H1 (cell line): ENCODE measurements at regions not wholly inside any gene's neighbourhood (a gene's known extent, or its start where the extent isn't known, plus 50 kb on each side); places are given as distances from the start of the nearest gene placed in this dataset.

Experiments used
- CTCF ChIA-PET: fragments of 300-600 bp; sonication (Branson Sonifier 250); formaldehyde crosslinking; loops from one replicate; lab custom pipeline; 2021; ENCODE audit not compliant: partially characterized antibody; lab: Charles Lee
- POLR2A ChIA-PET: fragments of 300-600 bp; sonication (Branson Sonifier 250); formaldehyde crosslinking; loops from one replicate; lab custom pipeline; 2021; ENCODE audit warnings: inconsistent platforms; ENCODE audit not compliant: partially characterized antibody; lab: Charles Lee
- DNase-seq, 2 experiments: peaks; one replicate each; pipeline versions ENCODE4 v3.0.0 to v3.0.0-alpha.2; 2010 to 2022; ENCODE audit warnings: low spot score in 2 of 2, low read depth in 1 of 2, mixed read lengths in 1 of 2
- FAIRE-seq: peaks from 2 replicates; lab custom pipeline; 2011; peaks lifted over from hg19 to GRCh38; lab: Jason Lieb, UNC
- H2AFZ ChIP-seq: 2 replicates; pipeline ENCODE4 v1.8.1; 2012; ENCODE audit warnings: low read length, inconsistent platforms
- H2AK5ac ChIP-seq: 2 replicates; pipeline ENCODE4 v1.6.1; 2013; ENCODE audit warnings: low read depth, low read length
- H2BK120ac ChIP-seq: replicated peaks from 2 replicates; pipeline ENCODE3; 2013; ENCODE audit warnings: low read depth, low read length, inconsistent platforms
- H2BK12ac ChIP-seq: 2 replicates; pipeline ENCODE4 v1.6.1; 2013; ENCODE audit warnings: low read depth, low read length
- H2BK15ac ChIP-seq: 2 replicates; pipeline ENCODE4 v1.6.1; 2013; ENCODE audit warnings: low read length
- H2BK20ac ChIP-seq: 2 replicates; pipeline ENCODE4 v1.6.1; 2013; ENCODE audit warnings: low read length
- H2BK5ac ChIP-seq: 2 replicates; pipeline ENCODE4 v1.6.1; 2013; ENCODE audit warnings: low read depth, low read length
- H3K14ac ChIP-seq: 2 replicates; pipeline ENCODE4 v1.6.1; 2013; ENCODE audit warnings: inconsistent platforms; ENCODE audit not compliant: insufficient read length
- H3K18ac ChIP-seq: 2 replicates; pipeline ENCODE4 v1.6.1; 2013; ENCODE audit warnings: low read length; ENCODE audit errors: extremely low read depth
- H3K23ac ChIP-seq: 2 replicates; pipeline ENCODE4 v1.6.1; 2013; ENCODE audit warnings: inconsistent platforms; ENCODE audit not compliant: insufficient read length
- H3K23me2 ChIP-seq: 2 replicates; pipeline ENCODE4 v1.6.1; 2013; ENCODE audit warnings: low read depth, low read length
- H3K27ac ChIP-seq: 2 replicates; pipeline ENCODE4 v1.6.1; 2011; ENCODE audit warnings: low read depth, low read length, inconsistent platforms
- H3K27me3 ChIP-seq, 4 experiments: replicated peaks in 1 of 4; 1 replicate in 1 of 4; 2 replicates in 3 of 4; pipeline versions ENCODE4 v1.6.1 to v1.8.1; 2011 to 2013; ENCODE audit warnings: low read length in 3 of 4, mild to moderate bottlenecking in 3 of 4, inconsistent platforms in 2 of 4, mixed read lengths in 2 of 4, moderate library complexity in 1 of 4; ENCODE audit not compliant: control insufficient read depth in 3 of 4, insufficient read depth in 3 of 4; ENCODE audit errors: extremely low read depth in 1 of 4
- H3K36me3 ChIP-seq, 4 experiments: 2 replicates each; pipeline versions ENCODE4 v1.6.1 to v1.8.1; 2011 to 2013; ENCODE audit warnings: mild to moderate bottlenecking in 4 of 4, low read length in 3 of 4, moderate library complexity in 2 of 4, control low read depth in 1 of 4, inconsistent platforms in 1 of 4; ENCODE audit not compliant: insufficient read depth in 4 of 4, control insufficient read depth in 2 of 4
- H3K4ac ChIP-seq: replicated peaks from 2 replicates; pipeline ENCODE3; 2013; ENCODE audit warnings: low read length, low read depth, mixed read lengths, inconsistent platforms; ENCODE audit not compliant: insufficient read length
- H3K4me1 ChIP-seq, 4 experiments: replicated peaks in 1 of 4; 1 replicate in 1 of 4; 2 replicates in 3 of 4; pipeline versions ENCODE4 v1.6.1 to v1.8.1; 2011 to 2013; ENCODE audit warnings: low read length in 3 of 4, inconsistent platforms in 2 of 4, mixed read lengths in 1 of 4; ENCODE audit not compliant: insufficient read depth in 4 of 4, control insufficient read depth in 3 of 4
- H3K4me2 ChIP-seq, 2 experiments: 2 replicates each; pipeline versions ENCODE4 v1.6.1 to v1.8.1; 2011 to 2013; ENCODE audit warnings: low read depth in 2 of 2, low read length in 2 of 2, control low read depth in 1 of 2, inconsistent platforms in 1 of 2, mild to moderate bottlenecking in 1 of 2; ENCODE audit not compliant: insufficient read depth in 1 of 2
- H3K4me3 ChIP-seq, 4 experiments: fragments of 200-600, 300-600 bp in 1 of 4; sonication (generic), shearing (Covaris generic), sonication (Bioruptor Twin) in 1 of 4; 2 replicates each; pipeline versions ENCODE4 v1.5.1 to v1.8.1; 2011 to 2016; ENCODE audit warnings: low read length in 4 of 4, low read depth in 3 of 4, control low read depth in 2 of 4, inconsistent platforms in 2 of 4, mild to moderate bottlenecking in 2 of 4, mixed read lengths in 1 of 4, moderate library complexity in 1 of 4; ENCODE audit not compliant: insufficient read depth in 2 of 4; ENCODE audit errors: extremely low read depth in 1 of 4
- H3K56ac ChIP-seq: replicated peaks from 2 replicates; pipeline ENCODE3; 2013; ENCODE audit warnings: low read depth, mild to moderate bottlenecking, mixed read lengths, low read length, inconsistent platforms; ENCODE audit not compliant: insufficient read length
- H3K79me1 ChIP-seq: 2 replicates; pipeline ENCODE4 v1.6.1; 2013; ENCODE audit warnings: low read depth, low read length, control low read depth
- H3K79me2 ChIP-seq, 2 experiments: 2 replicates each; pipeline versions ENCODE4 v1.6.1 to v1.8.1; 2012 to 2013; ENCODE audit warnings: low read length in 2 of 2, mild to moderate bottlenecking in 2 of 2, inconsistent platforms in 1 of 2; ENCODE audit not compliant: insufficient read depth in 2 of 2, control insufficient read depth in 1 of 2
- H3K9ac ChIP-seq, 4 experiments: replicated peaks in 1 of 4; 1 replicate in 1 of 4; 2 replicates in 3 of 4; pipeline versions ENCODE4 v1.6.1 to v1.8.1; 2011 to 2013; ENCODE audit warnings: low read depth in 3 of 4, low read length in 3 of 4, control low read depth in 2 of 4, mild to moderate bottlenecking in 2 of 4, moderate library complexity in 2 of 4, inconsistent platforms in 1 of 4; ENCODE audit errors: extremely low read depth in 1 of 4
- H3K9me3 ChIP-seq, 2 experiments: 2 replicates each; pipeline versions ENCODE4 v1.6.1 to v1.8.1; 2012 to 2013; ENCODE audit warnings: mild to moderate bottlenecking in 2 of 2, moderate library complexity in 2 of 2, control low read depth in 1 of 2, inconsistent platforms in 1 of 2, low read depth in 1 of 2, low read length in 1 of 2, mixed read lengths in 1 of 2; ENCODE audit not compliant: insufficient read depth in 2 of 2
- H4K20me1 ChIP-seq, 2 experiments: replicated peaks in 1 of 2; 2 replicates each; pipeline versions ENCODE3 to v1.8.1; 2011 to 2013; ENCODE audit warnings: inconsistent platforms in 2 of 2, low read length in 2 of 2, mild to moderate bottlenecking in 1 of 2; ENCODE audit not compliant: insufficient read depth in 2 of 2, control insufficient read depth in 1 of 2
- H4K5ac ChIP-seq: 2 replicates; pipeline ENCODE4 v1.6.1; 2013; ENCODE audit warnings: low read length, low read depth, mixed read lengths, inconsistent platforms; ENCODE audit not compliant: insufficient read length
- H4K8ac ChIP-seq: 2 replicates; pipeline ENCODE4 v1.8.0; 2013; ENCODE audit warnings: mild to moderate bottlenecking, moderate library complexity, low read length, inconsistent platforms; ENCODE audit not compliant: insufficient read depth; ENCODE audit errors: extremely low read depth
- H4K91ac ChIP-seq: replicated peaks from 2 replicates; pipeline ENCODE3; 2013; ENCODE audit warnings: low read length, mixed read lengths, inconsistent platforms; ENCODE audit not compliant: insufficient read length
- CEBPB ChIP-seq: IDR thresholded peaks from 2 replicates; pipeline ENCODE4 v1.6.1; 2012; ENCODE audit warnings: low read depth, low read length
- E2F6 ChIP-seq: IDR thresholded peaks from 2 replicates; pipeline ENCODE4 v1.6.1; 2012; ENCODE audit warnings: inconsistent platforms
- HDAC2 ChIP-seq, 2 experiments: fragments of 300-600 bp in 1 of 2; sonication (generic) in 1 of 2; IDR thresholded peaks; 2 replicates each; pipeline ENCODE4 v1.6.1; 2011 to 2012; ENCODE audit warnings: low read depth in 2 of 2, low read length in 2 of 2, mild to moderate bottlenecking in 2 of 2, moderate library complexity in 2 of 2, borderline replicate concordance in 1 of 2, inconsistent platforms in 1 of 2
- KDM4A ChIP-seq: IDR thresholded peaks from one replicate; pipeline ENCODE4 v1.7.1; 2012; ENCODE audit warnings: low read depth, mild to moderate bottlenecking, moderate library complexity, low read length, inconsistent platforms; ENCODE audit not compliant: severe bottlenecking
- MAFK ChIP-seq: IDR thresholded peaks from 2 replicates; pipeline ENCODE4 v1.6.1; 2012; ENCODE audit warnings: low read depth, mild to moderate bottlenecking, improper control_type of control experiment, low read length
- POLR2A ChIP-seq, 2 experiments: IDR thresholded peaks; 1 replicate in 1 of 2; 2 replicates in 1 of 2; pipeline ENCODE4 v1.6.1; 2011; ENCODE audit warnings: low read depth in 2 of 2, low read length in 2 of 2, mild to moderate bottlenecking in 2 of 2; ENCODE audit errors: control extremely low read depth in 1 of 2
- POLR2AphosphoS5 ChIP-seq: IDR thresholded peaks from 2 replicates; pipeline ENCODE4 v1.6.1; 2011; ENCODE audit warnings: low read depth, low read length
- RAD21 ChIP-seq, 2 experiments: IDR thresholded peaks in 1 of 2; conservative IDR thresholded peaks in 1 of 2; 2 replicates each; pipeline ENCODE4 v1.6.1; 2011; ENCODE audit warnings: low read depth in 2 of 2, low read length in 2 of 2, improper control_type of control experiment in 1 of 2, inconsistent platforms in 1 of 2, mild to moderate bottlenecking in 1 of 2, moderate library complexity in 1 of 2
- RFX5 ChIP-seq: IDR thresholded peaks from 2 replicates; pipeline ENCODE4 v1.6.1; 2011; ENCODE audit warnings: low read depth, low read length, improper control_type of control experiment, borderline replicate concordance
- RXRA ChIP-seq: IDR thresholded peaks from 2 replicates; pipeline ENCODE4 v1.6.1; 2011; ENCODE audit warnings: low read depth, mild to moderate bottlenecking, low read length, moderate library complexity; ENCODE audit not compliant: insufficient read depth
- SAP30 ChIP-seq: fragments of 300-600 bp; sonication (generic); IDR thresholded peaks from 2 replicates; pipeline ENCODE4 v1.7.1; 2012; ENCODE audit warnings: low read length, moderate library complexity, mild to moderate bottlenecking, inconsistent platforms; ENCODE audit not compliant: insufficient read depth, insufficient replicate concordance
- SP1 ChIP-seq: IDR thresholded peaks from 2 replicates; pipeline ENCODE4 v1.6.1; 2011; ENCODE audit warnings: low read depth, low read length
- TAF1 ChIP-seq: IDR thresholded peaks from 2 replicates; pipeline ENCODE4 v1.6.1; 2011; ENCODE audit warnings: mild to moderate bottlenecking, low read depth, low read length
- TCF12 ChIP-seq: IDR thresholded peaks from 2 replicates; pipeline ENCODE4 v1.6.1; 2011; ENCODE audit warnings: low read depth, mild to moderate bottlenecking, low read length
- WGBS, 2 experiments: shearing (Covaris generic) in 1 of 2; methylation state at CpG; one replicate each; pipeline versions ENCODE4 v1.1.6 to v1.1.7; 2013 to 2015; ENCODE audit warnings: low lambda C conversion rate in 2 of 2, mixed read lengths in 2 of 2, inconsistent platforms in 1 of 2, low coverage in 1 of 2, missing lambda C conversion rate in 1 of 2; ENCODE audit not compliant: insufficient replicate concordance in 2 of 2, insufficient coverage in 1 of 2, insufficient read length in 1 of 2; ENCODE audit errors: extremely low coverage in 1 of 2, missing lambda C conversion rate in 1 of 2; 5-methylcytosine and 5-hydroxymethylcytosine counted together

GRCh38 chrX:101750744-101751143 is 91.1 kb upstream of the ARMCX2 start:
- no peak overlapping the region for H2BK20ac ChIP-seq
- no peaks in the 10 kb centered on the region for H3K79me2 ChIP-seq
- H3K9me3 ChIP-seq = no peaks in the 10 kb centered on the region
- no peaks in the 10 kb centered on the region for H3K79me1 ChIP-seq
- POLR2A ChIA-PET = no interaction called here
- no peak overlapping the region for H3K23ac ChIP-seq
- no peak overlapping the region for H2BK15ac ChIP-seq
- H2AK5ac ChIP-seq = no peak overlapping the region
- H3K27ac ChIP-seq = no peak overlapping the region
- H4K20me1 ChIP-seq = no peaks in the 10 kb centered on the region
- no peak overlapping the region for H2AFZ ChIP-seq
- H4K5ac ChIP-seq = no peak overlapping the region
- H3K56ac ChIP-seq = no peak overlapping the region
- DNase-seq (no peak), FAIRE-seq (no peak)
- H3K4me2 ChIP-seq = no peak overlapping the region
- no peak overlapping the region for H3K14ac ChIP-seq
- H3K36me3 ChIP-seq = no peaks in the 10 kb centered on the region
- no peak overlapping the region for H2BK120ac ChIP-seq
- no peak overlapping the region for H3K4me3 ChIP-seq
- no peaks in the 10 kb centered on the region for H3K27me3 ChIP-seq
- no peak overlapping the region for H3K4ac ChIP-seq
- CTCF ChIA-PET = interaction anchor here (2.6 kb wide), 1 partner anchor 8 kb away, joined by 15 read pairs; no protein-coding TSS in a partner anchor
- no peak overlapping the region for H3K9ac ChIP-seq
- H4K8ac ChIP-seq = no peak overlapping the region
- H2BK5ac ChIP-seq = no peak overlapping the region
- 95% methylated on average over 4 of the region's 4 CpGs; no CpG with 5 or more reads in 1 of the 2 experiments for WGBS, 2 experiments
- no peak overlapping the region for H4K91ac ChIP-seq
- H2BK12ac ChIP-seq = no peak overlapping the region
- H3K4me1 ChIP-seq = peaks cover 0 to 2% (median 0%) of the 10 kb centered on the region in 4 experiments; a peak in 1 of 7 replicates
- H3K18ac ChIP-seq = no peak overlapping the region
- no peaks in the 10 kb centered on the region; the same call in 1 of the 2 replicates for H3K23me2 ChIP-seq
- no peak for TF ChIP-seq POLR2AphosphoS5
- TF ChIP-seq RFX5 = no peak
- no peak for TF ChIP-seq MAFK
- no peak for TF ChIP-seq CEBPB
- no peak for TF ChIP-seq E2F6
- TF ChIP-seq RXRA = no peak
- TF ChIP-seq POLR2A (IDR thresholded peaks at IDR 0.05; ENCODE audit: control extremely low read depth in 1 of 2, low read depth in 2 of 2, low read length in 2 of 2) = no peak
- TF ChIP-seq SAP30 = no peak
- TF ChIP-seq HDAC2 (IDR thresholded peaks at IDR 0.05; ENCODE audit: borderline replicate concordance in 1 of 2, low read depth in 2 of 2, low read length in 2 of 2) = no peak
- no peak for TF ChIP-seq RAD21 (IDR thresholded peaks at IDR 0.05 in 1 of 2, conservative IDR thresholded peaks at IDR 0.05 in 1 of 2; ENCODE audit: low read depth in 2 of 2, low read length in 2 of 2)
- no peak for TF ChIP-seq SP1
- TF ChIP-seq TAF1 = no peak
- no peak for TF ChIP-seq TCF12
- TF ChIP-seq KDM4A = no peak
